A549 (cell line): ENCODE measurements at regions not wholly inside any gene's neighbourhood (a gene's known extent, or its start where the extent isn't known, plus 50 kb on each side); places are given as distances from the start of the nearest gene placed in this dataset.

ENCODE experiments used
- ATAC-seq, 2 experiments: fragments of 200-7000 bp in 1 of 2; fragments of >200 bp in 1 of 2; cut with Nextera tagmentation in 1 of 2; cut with Tn5 transposase in 1 of 2; 3 replicates each; pipeline versions ENCODE4 v1.8.0 to v1.9.1; 2018 to 2020; ENCODE audit warnings: mild to moderate bottlenecking in 1 of 2, moderate library complexity in 1 of 2
- CTCF ChIA-PET: fragments of 300-600 bp; sonication (Branson Sonifier 250); formaldehyde crosslinking; extraction: SDS; loops from one replicate; lab custom pipeline; 2021; ENCODE audit warnings: antibody characterized with exemption, inconsistent platforms; lab: Yijun Ruan, JAX
- POLR2A ChIA-PET: fragments of 350-600 bp; formaldehyde crosslinking; extraction: SDS; loops from one replicate; lab custom pipeline; 2021; ENCODE audit warnings: antibody characterized with exemption, inconsistent platforms; lab: Yijun Ruan, JAX
- DNase-seq, 2 experiments: peaks; one replicate each; pipeline versions ENCODE4 v3.0.0 to v3.0.0-alpha.2; 2011 to 2016; ENCODE audit warnings: low read depth in 1 of 2, low spot score in 1 of 2
- FAIRE-seq: peaks from 2 replicates; lab custom pipeline; 2011; peaks lifted over from hg19 to GRCh38; lab: Jason Lieb, UNC
- H3K27ac ChIP-seq, 2 experiments: fragments of >200 bp; sonication (Bioruptor Twin); formaldehyde crosslinking; 3 replicates each; pipeline ENCODE4 v1.5.1; 2016 to 2017
- H3K4me1 ChIP-seq: fragments of >200 bp; sonication (Bioruptor Twin); formaldehyde crosslinking; 3 replicates; pipeline ENCODE4 v1.6.1; 2016
- H3K4me2 ChIP-seq: fragments of >200 bp; sonication (Bioruptor Twin); formaldehyde crosslinking; 3 replicates; pipeline ENCODE4 v1.6.1; 2016
- H3K4me3 ChIP-seq: fragments of >200 bp; sonication (Bioruptor Twin); formaldehyde crosslinking; 3 replicates; pipeline ENCODE4 v1.5.1; 2016
- H3K9me3 ChIP-seq: fragments of >200 bp; sonication (Bioruptor Twin); formaldehyde crosslinking; 3 replicates; pipeline ENCODE4 v1.6.1; 2016
- BHLHE40 ChIP-seq: IDR thresholded peaks from 2 replicates; pipeline ENCODE4 v1.6.1; 2012; ENCODE audit warnings: low read depth, low read length, inconsistent platforms
- CHD2 ChIP-seq: fragments of 150-350 bp; IDR thresholded peaks from 2 replicates; pipeline ENCODE4 v1.6.1; 2014; ENCODE audit warnings: low read length; ENCODE audit not compliant: partially characterized antibody
- CHD4 ChIP-seq: fragments of 200-600 bp; sonication (generic); IDR thresholded peaks from 2 replicates; pipeline ENCODE4 v1.6.1; 2016; ENCODE audit warnings: antibody characterized with exemption, mild to moderate bottlenecking, borderline replicate concordance
- EHMT2 ChIP-seq: fragments of 200-600 bp; sonication (generic); IDR thresholded peaks from 2 replicates; pipeline ENCODE4 v1.6.1; 2016; ENCODE audit warnings: antibody characterized with exemption, low read depth, mild to moderate bottlenecking, moderate library complexity
- FOSB ChIP-seq: fragments of 250-450 bp; sonication (Bioruptor Pico); IDR thresholded peaks from 2 replicates; pipeline ENCODE4 v1.5.0; 2020; ENCODE audit warnings: mild to moderate bottlenecking, moderate library complexity
- HDAC2 ChIP-seq: fragments of 200-600 bp; sonication (generic); IDR thresholded peaks from 2 replicates; pipeline ENCODE4 v1.6.1; 2016
- HEYL ChIP-seq: fragments of 250-450 bp; sonication (Bioruptor Pico); IDR thresholded peaks from 2 replicates; pipeline ENCODE4 v1.8.0; 2021; ENCODE audit warnings: mild to moderate bottlenecking, moderate library complexity
- HOXA7 ChIP-seq: fragments of 250-450 bp; sonication (Bioruptor Pico); IDR thresholded peaks from 2 replicates; pipeline ENCODE4 v1.5.0; 2020; ENCODE audit warnings: mild to moderate bottlenecking, moderate library complexity
- JUN ChIP-seq, 2 experiments: fragments of >200 bp; sonication (Bioruptor Twin); formaldehyde crosslinking; IDR thresholded peaks; 2 replicates in 1 of 2; 3 replicates in 1 of 2; pipeline ENCODE4 v1.6.1; 2016 to 2017
- KDM1A ChIP-seq: fragments of 200-600 bp; sonication (generic); IDR thresholded peaks from 2 replicates; pipeline ENCODE4 v1.6.1; 2016; ENCODE audit warnings: low read depth, mild to moderate bottlenecking
- MAFK ChIP-seq: fragments of 450-650 bp; IDR thresholded peaks from 2 replicates; pipeline ENCODE4 v1.6.1; 2014; ENCODE audit not compliant: partially characterized antibody
- MYC ChIP-seq: IDR thresholded peaks from 2 replicates; pipeline ENCODE4 v1.6.1; 2012; ENCODE audit warnings: mild to moderate bottlenecking, inconsistent platforms, low read length, improper control_type of control experiment, borderline replicate concordance
- NFE2L2 ChIP-seq: fragments of 150-350 bp; conservative IDR thresholded peaks from 2 replicates; pipeline ENCODE4 v1.6.1; 2014; ENCODE audit warnings: low read length
- NPAS2 ChIP-seq: fragments of 250-450 bp; sonication (Bioruptor Pico); IDR thresholded peaks from 2 replicates; pipeline ENCODE4 v1.8.0; 2022; ENCODE audit warnings: mild to moderate bottlenecking, moderate library complexity, borderline replicate concordance
- PHF8 ChIP-seq: fragments of 200-600 bp; sonication (generic); IDR thresholded peaks from 2 replicates; pipeline ENCODE4 v1.6.1; 2016; ENCODE audit warnings: low read depth, mild to moderate bottlenecking, antibody characterized with exemption, moderate library complexity, borderline replicate concordance
- POLR2A ChIP-seq: IDR thresholded peaks from 2 replicates; pipeline ENCODE4 v1.6.1; 2012; ENCODE audit warnings: mild to moderate bottlenecking, low read length
- RARB ChIP-seq: fragments of 250-450 bp; sonication (Bioruptor Pico); IDR thresholded peaks from 2 replicates; pipeline ENCODE4 v1.8.0; 2021; ENCODE audit warnings: mild to moderate bottlenecking, moderate library complexity
- SMC3 ChIP-seq: fragments of >200 bp; sonication (Bioruptor Twin); formaldehyde crosslinking; IDR thresholded peaks from 3 replicates; pipeline ENCODE4 v1.6.1; 2018; ENCODE audit warnings: inconsistent platforms
- SREBF2 ChIP-seq: fragments of 450-650 bp; IDR thresholded peaks from 2 replicates; pipeline ENCODE4 v1.6.1; 2014; ENCODE audit warnings: mild to moderate bottlenecking, moderate library complexity
- TP53 ChIP-seq: fragments of 250-450 bp; sonication (Bioruptor Pico); IDR thresholded peaks from 2 replicates; pipeline ENCODE4 v1.5.0; 2021; ENCODE audit warnings: mild to moderate bottlenecking, moderate library complexity
- WGBS: methylation state at CpG from one replicate; pipeline ENCODE4 v1.1.6; 2017; ENCODE audit errors: missing lambda C conversion rate; 5-methylcytosine and 5-hydroxymethylcytosine counted together
- TF ChIP-seq, protein P1 (sequence below): fragments of 450-650 bp; IDR thresholded peaks from 2 replicates; pipeline ENCODE4 v1.6.1; 2014; ENCODE audit warnings: antibody characterized with exemption
- TF ChIP-seq, protein P2 (sequence below): fragments of 250-450 bp; sonication (Bioruptor Pico); IDR thresholded peaks from 2 replicates; pipeline ENCODE4 v1.5.0; 2021; ENCODE audit warnings: mild to moderate bottlenecking, moderate library complexity, borderline replicate concordance
- TF ChIP-seq, protein P3 (sequence below): fragments of 250-450 bp; sonication (Bioruptor Pico); IDR thresholded peaks from 2 replicates; pipeline ENCODE4 v1.5.0; 2020; ENCODE audit warnings: low read depth, mild to moderate bottlenecking, moderate library complexity
- TF ChIP-seq, protein P4 (sequence below): fragments of >200 bp; sonication (Bioruptor Twin); formaldehyde crosslinking; IDR thresholded peaks from 2 replicates; pipeline ENCODE4 v1.6.1; 2016
- TF ChIP-seq, protein P5 (sequence below): fragments of >200 bp; sonication (Bioruptor Twin); formaldehyde crosslinking; IDR thresholded peaks from 3 replicates; pipeline ENCODE4 v1.5.1; 2016

DNA sequence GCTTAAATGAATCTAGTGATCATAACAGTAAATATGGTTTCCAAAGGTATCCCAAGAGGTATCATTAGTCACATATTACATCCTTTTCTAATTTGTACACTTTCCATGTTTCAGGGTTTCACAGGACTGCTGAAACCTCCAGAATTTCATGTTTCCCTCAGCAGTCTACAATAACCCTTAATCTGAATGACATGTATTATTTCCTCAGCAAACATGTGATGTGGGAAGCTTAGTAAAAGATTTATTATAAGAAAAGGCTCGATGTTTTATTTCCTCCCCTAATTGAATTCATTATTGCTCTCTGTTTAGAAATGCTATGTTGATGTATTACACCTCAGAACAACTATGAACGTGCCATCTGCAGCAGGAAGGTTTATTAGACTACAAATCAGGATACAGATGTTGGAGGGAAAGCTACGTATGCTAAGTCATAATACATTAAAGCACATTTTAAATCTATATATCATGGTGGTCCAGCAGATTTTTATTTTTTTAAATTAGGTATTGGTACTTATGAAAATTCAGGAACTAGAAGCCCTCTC is 52.5 kb upstream of the SKAP2 start:
- H3K4me2 ChIP-seq, result no peak overlapping the region
- ATAC-seq, result no peak
- TF ChIP-seq MAFK, result no peak
- no peak for TF ChIP-seq HOXA7
- TF ChIP-seq RARB, result no peak
- TF ChIP-seq HDAC2, result no peak
- TF ChIP-seq NPAS2 (CRISPR knock-in tag), result no peak
- TF ChIP-seq TP53, result no peak
- no peak for TF ChIP-seq CHD4
- no peak for TF ChIP-seq PHF8
- TF ChIP-seq, protein P1, sequence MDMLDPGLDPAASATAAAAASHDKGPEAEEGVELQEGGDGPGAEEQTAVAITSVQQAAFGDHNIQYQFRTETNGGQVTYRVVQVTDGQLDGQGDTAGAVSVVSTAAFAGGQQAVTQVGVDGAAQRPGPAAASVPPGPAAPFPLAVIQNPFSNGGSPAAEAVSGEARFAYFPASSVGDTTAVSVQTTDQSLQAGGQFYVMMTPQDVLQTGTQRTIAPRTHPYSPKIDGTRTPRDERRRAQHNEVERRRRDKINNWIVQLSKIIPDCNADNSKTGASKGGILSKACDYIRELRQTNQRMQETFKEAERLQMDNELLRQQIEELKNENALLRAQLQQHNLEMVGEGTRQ, result no peak
- TF ChIP-seq SMC3, result no peak
- no peak for TF ChIP-seq HEYL (CRISPR knock-in tag)
- TF ChIP-seq, protein P2, sequence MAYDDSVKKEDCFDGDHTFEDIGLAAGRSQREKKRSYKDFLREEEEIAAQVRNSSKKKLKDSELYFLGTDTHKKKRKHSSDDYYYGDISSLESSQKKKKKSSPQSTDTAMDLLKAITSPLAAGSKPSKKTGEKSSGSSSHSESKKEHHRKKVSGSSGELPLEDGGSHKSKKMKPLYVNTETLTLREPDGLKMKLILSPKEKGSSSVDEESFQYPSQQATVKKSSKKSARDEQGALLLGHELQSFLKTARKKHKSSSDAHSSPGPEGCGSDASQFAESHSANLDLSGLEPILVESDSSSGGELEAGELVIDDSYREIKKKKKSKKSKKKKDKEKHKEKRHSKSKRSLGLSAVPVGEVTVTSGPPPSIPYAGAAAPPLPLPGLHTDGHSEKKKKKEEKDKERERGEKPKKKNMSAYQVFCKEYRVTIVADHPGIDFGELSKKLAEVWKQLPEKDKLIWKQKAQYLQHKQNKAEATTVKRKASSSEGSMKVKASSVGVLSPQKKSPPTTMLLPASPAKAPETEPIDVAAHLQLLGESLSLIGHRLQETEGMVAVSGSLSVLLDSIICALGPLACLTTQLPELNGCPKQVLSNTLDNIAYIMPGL (CRISPR knock-in tag), result no peak
- TF ChIP-seq BHLHE40, result no peak
- TF ChIP-seq, protein P3, sequence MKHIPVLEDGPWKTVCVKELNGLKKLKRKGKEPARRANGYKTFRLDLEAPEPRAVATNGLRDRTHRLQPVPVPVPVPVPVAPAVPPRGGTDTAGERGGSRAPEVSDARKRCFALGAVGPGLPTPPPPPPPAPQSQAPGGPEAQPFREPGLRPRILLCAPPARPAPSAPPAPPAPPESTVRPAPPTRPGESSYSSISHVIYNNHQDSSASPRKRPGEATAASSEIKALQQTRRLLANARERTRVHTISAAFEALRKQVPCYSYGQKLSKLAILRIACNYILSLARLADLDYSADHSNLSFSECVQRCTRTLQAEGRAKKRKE (CRISPR knock-in tag), result no peak
- TF ChIP-seq KDM1A, result no peak
- no peak for TF ChIP-seq NFE2L2
- no peak for TF ChIP-seq CHD2
- ChIA-PET POLR2A (no interaction called here), CTCF (no interaction called here)
- FAIRE-seq, result no peak
- DNase-seq, result no peak
- no peak overlapping the region for H3K27ac ChIP-seq
- no peaks in the 10 kb centered on the region for H3K9me3 ChIP-seq
- H3K4me3 ChIP-seq, result no peak overlapping the region
- WGBS, result 56% methylated on average over 3 of the region's 3 CpGs
- no peaks in the 10 kb centered on the region for H3K4me1 ChIP-seq

DNA sequence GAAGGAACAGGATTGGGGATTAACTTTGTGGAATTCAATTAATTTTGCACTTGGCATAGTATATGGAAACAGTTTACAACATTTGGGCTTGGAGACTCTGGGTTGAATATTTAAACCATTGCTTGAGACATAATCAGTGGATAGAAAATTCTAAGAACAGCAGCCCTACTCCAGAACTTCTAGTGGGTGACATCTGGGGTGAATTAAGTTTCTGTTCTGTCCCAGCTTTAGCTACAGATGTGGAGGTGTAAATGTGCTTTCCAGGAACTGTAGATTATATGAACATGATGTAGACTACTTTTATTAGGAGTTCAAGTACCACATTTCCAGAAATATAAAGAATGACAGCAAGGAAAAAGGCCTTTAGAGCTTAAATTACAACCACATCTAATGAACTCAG is 51.9 kb upstream of the SKAP2 start:
- no peak overlapping the region for H3K4me2 ChIP-seq
- no peak for DNase-seq
- H3K4me3 ChIP-seq, result no peak overlapping the region
- no peak for ATAC-seq
- peak; percentile 18 for FAIRE-seq
- no peaks in the 10 kb centered on the region for H3K9me3 ChIP-seq
- no peak overlapping the region for H3K27ac ChIP-seq
- no peaks in the 10 kb centered on the region for H3K4me1 ChIP-seq
- TF ChIP-seq EHMT2, result no peak
- TF ChIP-seq MYC, result no peak
- no peak for TF ChIP-seq JUN (IDR thresholded peaks at IDR 0.05)
- TF ChIP-seq, protein P4, sequence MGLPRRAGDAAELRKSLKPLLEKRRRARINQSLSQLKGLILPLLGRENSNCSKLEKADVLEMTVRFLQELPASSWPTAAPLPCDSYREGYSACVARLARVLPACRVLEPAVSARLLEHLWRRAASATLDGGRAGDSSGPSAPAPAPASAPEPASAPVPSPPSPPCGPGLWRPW, result no peak
- no peak for TF ChIP-seq SREBF2
- no peak for TF ChIP-seq MAFK
- TF ChIP-seq, protein P5, sequence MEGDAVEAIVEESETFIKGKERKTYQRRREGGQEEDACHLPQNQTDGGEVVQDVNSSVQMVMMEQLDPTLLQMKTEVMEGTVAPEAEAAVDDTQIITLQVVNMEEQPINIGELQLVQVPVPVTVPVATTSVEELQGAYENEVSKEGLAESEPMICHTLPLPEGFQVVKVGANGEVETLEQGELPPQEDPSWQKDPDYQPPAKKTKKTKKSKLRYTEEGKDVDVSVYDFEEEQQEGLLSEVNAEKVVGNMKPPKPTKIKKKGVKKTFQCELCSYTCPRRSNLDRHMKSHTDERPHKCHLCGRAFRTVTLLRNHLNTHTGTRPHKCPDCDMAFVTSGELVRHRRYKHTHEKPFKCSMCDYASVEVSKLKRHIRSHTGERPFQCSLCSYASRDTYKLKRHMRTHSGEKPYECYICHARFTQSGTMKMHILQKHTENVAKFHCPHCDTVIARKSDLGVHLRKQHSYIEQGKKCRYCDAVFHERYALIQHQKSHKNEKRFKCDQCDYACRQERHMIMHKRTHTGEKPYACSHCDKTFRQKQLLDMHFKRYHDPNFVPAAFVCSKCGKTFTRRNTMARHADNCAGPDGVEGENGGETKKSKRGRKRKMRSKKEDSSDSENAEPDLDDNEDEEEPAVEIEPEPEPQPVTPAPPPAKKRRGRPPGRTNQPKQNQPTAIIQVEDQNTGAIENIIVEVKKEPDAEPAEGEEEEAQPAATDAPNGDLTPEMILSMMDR, result no peak
- no peak for TF ChIP-seq FOSB (CRISPR knock-in tag)
- no peak for TF ChIP-seq KDM1A
- no peak for TF ChIP-seq RARB
- TF ChIP-seq, protein P2 (CRISPR knock-in tag), result no peak
- TF ChIP-seq POLR2A, result no peak
- ChIA-PET CTCF (interaction anchor here (0.5 kb wide), 1 partner anchor 11 kb away, joined by 4 read pairs; no protein-coding TSS in a partner anchor), POLR2A (no interaction called here)
